CD4-positive, CD25-positive, alpha-beta regulatory T cell (primary cell): ENCODE measurements at regions not wholly inside any gene's neighbourhood (a gene's known extent, or its start where the extent isn't known, plus 50 kb on each side); places are given as distances from the start of the nearest gene placed in this dataset.
A peak's percentile ranks its signal among the peaks of the same experiment; 100 is the strongest.
"Not testable (repeated sequence)": the region's sequence is repeated elsewhere in the genome, so short reads cannot be mapped to it uniquely, and the experiment has no call there.

Source experiments
- ATAC-seq, 2 donors: fragments of 150-1000 bp; cut with Tn5 transposase; one replicate each; pipeline ENCODE4 v1.10.0; 2021; ENCODE audit warnings: low read depth in 2 of 2, moderate number of reproducible peaks in 2 of 2, moderate library complexity in 1 of 2
- DNase-seq, 3 donors: peaks; one replicate each; pipeline versions ENCODE4 v3.0.0 to v3.0.0-alpha.2; 2012 to 2022; ENCODE audit warnings: mixed read lengths in 1 of 3
- H3K27ac ChIP-seq: one replicate; pipeline ENCODE4 v1.7.0; 2013; ENCODE audit warnings: mild to moderate bottlenecking, low read length; ENCODE audit not compliant: insufficient read depth, poor library complexity, severe bottlenecking
- H3K27me3 ChIP-seq: one replicate; pipeline ENCODE4 v1.7.0; 2013; ENCODE audit warnings: low read length; ENCODE audit not compliant: control insufficient read depth, insufficient read depth
- H3K36me3 ChIP-seq: one replicate; pipeline ENCODE4 v1.7.0; 2013; ENCODE audit warnings: mild to moderate bottlenecking, low read length, moderate library complexity; ENCODE audit not compliant: control insufficient read depth, insufficient read depth
- H3K4me1 ChIP-seq: 2 replicates; pipeline ENCODE4 v1.7.0; 2013; ENCODE audit warnings: mild to moderate bottlenecking, low read length; ENCODE audit not compliant: insufficient read depth, control insufficient read depth, poor library complexity, severe bottlenecking
- H3K4me3 ChIP-seq: one replicate; pipeline ENCODE4 v1.7.0; 2013; ENCODE audit warnings: low read depth, mild to moderate bottlenecking, low read length, moderate library complexity
- H3K9me3 ChIP-seq, 2 experiments: 1 replicate in 1 of 2; 2 replicates in 1 of 2; pipeline ENCODE4 v1.7.0; 2013; ENCODE audit warnings: low read length in 2 of 2, mild to moderate bottlenecking in 1 of 2, moderate library complexity in 1 of 2; ENCODE audit not compliant: control insufficient read depth in 2 of 2
- H3K27ac Mint-ChIP-seq, 3 donors: one replicate each; pipeline ENCODE4 v1.8.0; 2020 to 2022; ENCODE audit warnings: mild to moderate bottlenecking in 3 of 3, mixed read lengths in 3 of 3, moderate library complexity in 2 of 3
- H3K27me3 Mint-ChIP-seq: one replicate; pipeline ENCODE4 v1.8.0; 2022; ENCODE audit warnings: mild to moderate bottlenecking, mixed read lengths
- H3K36me3 Mint-ChIP-seq: one replicate; pipeline ENCODE4 v1.8.0; 2020; ENCODE audit warnings: mixed read lengths
- H3K4me1 Mint-ChIP-seq, 4 donors: one replicate each; pipeline ENCODE4 v1.8.0; 2020 to 2022; ENCODE audit warnings: mixed read lengths in 4 of 4, mild to moderate bottlenecking in 1 of 4
- H3K4me3 Mint-ChIP-seq, 4 donors: one replicate each; pipeline ENCODE4 v1.8.0; 2020 to 2022; ENCODE audit warnings: mild to moderate bottlenecking in 4 of 4, mixed read lengths in 4 of 4, moderate library complexity in 3 of 4
- H3K9me3 Mint-ChIP-seq, 7 donors: one replicate each; pipeline ENCODE4 v1.8.0; 2020 to 2022; ENCODE audit warnings: mixed read lengths in 7 of 7, mild to moderate bottlenecking in 3 of 7, moderate library complexity in 2 of 7

GRCh38 chr10:33034931-33035330, 76.9 kb upstream of the ITGB1 start:
- Histone ChIP-seq H3K4me1 (peaks cover 5% of the 10 kb centered on the region), H3K36me3 (no peaks in the 10 kb centered on the region), H3K4me3 (no peak overlapping the region), H3K9me3 (no peaks in the 10 kb centered on the region), H3K27me3 (no peaks in the 10 kb centered on the region), H3K27ac (no peak overlapping the region)
- Mint-ChIP-seq H3K4me1 (peaks cover 6 to 11% (median 9%) of the 10 kb centered on the region in 4 donors), H3K9me3 (no peaks in the 10 kb centered on the region), H3K27ac (no peak overlapping the region), H3K4me3 (no peak overlapping the region), H3K36me3 (no peaks in the 10 kb centered on the region), H3K27me3 (no peaks in the 10 kb centered on the region)
- DNase-seq (no peak), ATAC-seq (no peak)

GRCh38 chr10:33032654-33033151, 74.7 kb upstream of the ITGB1 start:
- H3K27me3 ChIP-seq = no peaks in the 10 kb centered on the region
- H3K4me1 ChIP-seq = peaks cover 19% of the 10 kb centered on the region
- Mint-ChIP-seq H3K4me3 (no peak overlapping the region), H3K27ac (peak overlapping the region in 2 of 3 donors; percentile 8 to 23), H3K4me1 (peaks cover 13 to 30% (median 21%) of the 10 kb centered on the region in 4 donors), H3K9me3 (peaks cover 0 to 2% (median 0%) of the 10 kb centered on the region in 7 donors), H3K27me3 (no peaks in the 10 kb centered on the region), H3K36me3 (no peaks in the 10 kb centered on the region)
- no peaks in the 10 kb centered on the region for H3K9me3 ChIP-seq
- peak in 1 of 3 donors; percentile 23 for DNase-seq
- no peak overlapping the region for H3K27ac ChIP-seq
- peak overlapping the region; percentile 11 for H3K4me3 ChIP-seq
- peak in 1 of 2 donors; percentile 58 for ATAC-seq
- H3K36me3 ChIP-seq = no peaks in the 10 kb centered on the region

- Mint-ChIP-seq H3K27me3 (no peaks in the 10 kb centered on the region), H3K9me3 (peaks cover 0 to 2% (median 0%) of the 10 kb centered on the region in 7 donors), H3K4me3 (no peak overlapping the region), H3K36me3 (no peaks in the 10 kb centered on the region), H3K4me1 (peaks cover 14 to 36% (median 27%) of the 10 kb centered on the region in 4 donors), H3K27ac (peak overlapping the region; percentile 23 to 53 (median 44))
- H3K27me3 ChIP-seq = no peaks in the 10 kb centered on the region
- DNase-seq (no peak), ATAC-seq (no peak)
- H3K27ac ChIP-seq = no peak overlapping the region
- H3K4me1 ChIP-seq = peaks cover 26% of the 10 kb centered on the region
- H3K9me3 ChIP-seq = no peaks in the 10 kb centered on the region
- no peaks in the 10 kb centered on the region for H3K36me3 ChIP-seq
- no peak overlapping the region for H3K4me3 ChIP-seq
These were observed 74.0 kb upstream of the ITGB1 start for GRCh38 chr10:33031815-33032653.

GRCh38 chr10:33031171-33031570, 73.1 kb upstream of the ITGB1 start:
- Mint-ChIP-seq H3K36me3 (no peaks in the 10 kb centered on the region), H3K27me3 (no peaks in the 10 kb centered on the region), H3K4me3 (no peak overlapping the region), H3K9me3 (peaks cover 0 to 2% (median 0%) of the 10 kb centered on the region in 7 donors), H3K4me1 (peaks cover 20 to 45% (median 35%) of the 10 kb centered on the region in 4 donors), H3K27ac (peak overlapping the region in 2 of 3 donors; percentile 6 to 53)
- DNase-seq (no peak), ATAC-seq (no peak)
- H3K27me3 ChIP-seq = no peaks in the 10 kb centered on the region
- H3K36me3 ChIP-seq = no peaks in the 10 kb centered on the region
- no peak overlapping the region for H3K27ac ChIP-seq
- H3K4me1 ChIP-seq = peaks cover 31% of the 10 kb centered on the region
- H3K4me3 ChIP-seq = no peak overlapping the region
- H3K9me3 ChIP-seq = no peaks in the 10 kb centered on the region

- peak in 2 of 3 donors; percentile 46 to 70 for DNase-seq
- peak overlapping the region; percentile 67 for H3K27ac ChIP-seq
- H3K4me1 Mint-ChIP-seq = peaks cover 20 to 66% (median 54%) of the 10 kb centered on the region in 4 donors
These were observed 70.5 kb upstream of the ITGB1 start for GRCh38 chr10:33028515-33028914.

GRCh38 chr10:33027088-33027487, 69.1 kb upstream of the ITGB1 start:
- peak overlapping the region; percentile 10 to 47 (median 14) for H3K4me3 Mint-ChIP-seq
- H3K27me3 Mint-ChIP-seq = no peaks in the 10 kb centered on the region
- H3K36me3 ChIP-seq = no peaks in the 10 kb centered on the region
- ATAC-seq (no peak), DNase-seq (peak in 1 of 3 donors; percentile 23)
- no peaks in the 10 kb centered on the region for H3K9me3 ChIP-seq
- peak overlapping the region; percentile 16 for H3K4me3 ChIP-seq
- H3K27me3 ChIP-seq = no peaks in the 10 kb centered on the region
- H3K36me3 Mint-ChIP-seq = no peaks in the 10 kb centered on the region
- peaks cover 31% of the 10 kb centered on the region for H3K4me1 ChIP-seq
- H3K9me3 Mint-ChIP-seq = peaks cover 0 to 3% (median 0%) of the 10 kb centered on the region in 7 donors
- no peak overlapping the region for H3K27ac ChIP-seq
- H3K4me1 Mint-ChIP-seq = peaks cover 14 to 63% (median 50%) of the 10 kb centered on the region in 4 donors
- peak overlapping the region; percentile 89 to 94 (median 93) for H3K27ac Mint-ChIP-seq

More at GRCh38 chr10:33028515-33028914, 70.5 kb upstream of the ITGB1 start:
- Histone ChIP-seq H3K4me3 (peak overlapping the region; percentile 56), H3K4me1 (peaks cover 31% of the 10 kb centered on the region)
- H3K9me3 ChIP-seq, H3K36me3 Mint-ChIP-seq, H3K9me3 Mint-ChIP-seq, H3K27me3 ChIP-seq, H3K27me3 Mint-ChIP-seq, H3K36me3 ChIP-seq: not testable (repeated sequence)
- peak overlapping the region; percentile 89 to 94 (median 93) for H3K27ac Mint-ChIP-seq
- ATAC-seq = peak in 1 of 2 donors; percentile 49
- peak overlapping the region; percentile 28 to 81 (median 62) for H3K4me3 Mint-ChIP-seq

- DNase-seq = no peak
- no peaks in the 10 kb centered on the region for H3K9me3 ChIP-seq
- H3K4me3 Mint-ChIP-seq = peak overlapping the region; percentile 10 to 47 (median 14)
- H3K27me3 Mint-ChIP-seq = no peaks in the 10 kb centered on the region
- peaks cover 14 to 60% (median 49%) of the 10 kb centered on the region in 4 donors for H3K4me1 Mint-ChIP-seq
- H3K4me1 ChIP-seq = peaks cover 31% of the 10 kb centered on the region
- H3K9me3 Mint-ChIP-seq = peaks cover 0 to 3% (median 0%) of the 10 kb centered on the region in 7 donors
- no peak overlapping the region for H3K4me3 ChIP-seq
- ATAC-seq = no peak
- H3K36me3 ChIP-seq = no peaks in the 10 kb centered on the region
- H3K27me3 ChIP-seq = no peaks in the 10 kb centered on the region
- peak overlapping the region; percentile 59 to 94 (median 93) for H3K27ac Mint-ChIP-seq
- H3K27ac ChIP-seq = no peak overlapping the region
- no peaks in the 10 kb centered on the region for H3K36me3 Mint-ChIP-seq
These were observed 68.4 kb upstream of the ITGB1 start for GRCh38 chr10:33026422-33026821.
